ENCODE measurements at regions not wholly inside any gene's neighbourhood (a gene's known extent, or its start where the extent isn't known, plus 50 kb on each side); places are given as distances from the start of the nearest gene placed in this dataset.

DNA sequence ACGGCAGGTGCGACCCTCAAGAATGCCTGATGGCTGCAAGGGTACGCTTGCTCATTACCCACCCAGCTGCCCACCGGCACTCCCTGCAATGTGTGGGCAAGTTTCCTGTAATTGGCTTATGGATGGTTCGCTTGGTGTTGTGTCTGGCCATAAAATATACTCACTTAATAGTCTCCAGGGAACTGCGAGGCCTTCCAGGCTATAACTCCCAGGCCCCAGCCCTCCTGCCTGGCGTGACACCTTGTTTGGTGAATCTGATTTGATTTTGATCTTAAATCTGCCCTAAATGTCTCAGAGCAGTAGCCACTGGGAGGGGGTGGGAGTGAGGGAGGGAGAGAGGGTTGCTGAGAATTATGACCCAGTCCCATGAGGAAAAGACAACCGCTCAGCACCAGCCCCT lies 572.2 kb downstream of the BUD13 start:
- DNase-seq: no peak

DNA sequence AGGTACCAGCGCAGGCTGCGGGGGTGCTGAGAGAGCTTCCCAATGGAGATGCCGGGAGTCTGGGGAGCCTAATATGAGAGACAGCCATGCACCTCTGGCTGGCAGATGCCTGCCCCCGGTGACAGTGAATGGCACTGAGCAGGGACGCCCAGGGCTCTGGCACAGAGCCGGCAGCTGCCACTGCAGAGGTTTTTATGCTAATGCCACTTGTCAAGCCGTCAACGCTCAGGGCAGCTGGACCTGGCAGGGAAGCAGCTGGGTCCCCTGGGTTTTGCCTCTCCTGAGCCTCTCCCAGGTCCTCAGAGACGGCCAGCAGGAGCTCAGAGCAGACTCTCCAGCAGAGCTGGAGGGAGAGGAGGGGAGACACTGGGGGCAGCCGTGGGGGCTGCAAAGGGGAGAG lies 573.6 kb downstream of the BUD13 start:
- no peak for DNase-seq

DNA sequence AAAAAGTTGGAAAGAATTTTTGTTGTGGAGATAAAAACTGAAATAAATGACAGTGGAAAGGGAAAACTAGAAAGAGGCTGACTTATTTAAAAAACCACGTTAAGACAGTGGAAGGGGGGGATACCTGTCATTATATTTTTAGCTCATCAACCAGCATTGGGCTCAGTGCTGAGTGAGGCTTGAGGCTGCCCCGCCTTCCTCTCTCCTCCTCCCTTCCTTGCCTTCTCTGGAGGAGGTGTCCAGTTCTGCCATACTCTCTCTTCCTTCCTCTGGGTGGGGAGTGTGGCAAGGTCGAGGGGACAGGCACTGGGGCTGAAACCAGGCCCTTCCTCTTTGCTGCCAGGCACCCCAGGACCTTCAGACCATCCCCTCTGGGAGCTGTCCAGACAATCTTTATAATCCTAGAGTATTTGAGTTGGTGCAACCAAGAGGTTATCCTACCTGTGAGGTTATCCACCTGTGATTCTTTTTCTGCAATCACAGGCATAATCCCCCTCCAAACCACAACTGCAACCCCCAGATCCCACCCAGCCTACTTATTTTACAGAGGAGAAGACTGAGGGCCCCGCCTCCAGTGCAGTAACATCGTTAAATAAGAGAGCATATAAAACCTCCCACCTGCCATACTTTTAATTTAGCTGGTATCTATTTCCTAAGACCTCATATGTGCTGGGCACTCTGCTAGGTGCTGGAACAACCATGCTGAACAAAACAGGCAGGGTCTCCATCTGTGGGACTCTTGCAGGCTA lies 578.5 kb downstream of the BUD13 start:
- DNase-seq: no peak

DNA sequence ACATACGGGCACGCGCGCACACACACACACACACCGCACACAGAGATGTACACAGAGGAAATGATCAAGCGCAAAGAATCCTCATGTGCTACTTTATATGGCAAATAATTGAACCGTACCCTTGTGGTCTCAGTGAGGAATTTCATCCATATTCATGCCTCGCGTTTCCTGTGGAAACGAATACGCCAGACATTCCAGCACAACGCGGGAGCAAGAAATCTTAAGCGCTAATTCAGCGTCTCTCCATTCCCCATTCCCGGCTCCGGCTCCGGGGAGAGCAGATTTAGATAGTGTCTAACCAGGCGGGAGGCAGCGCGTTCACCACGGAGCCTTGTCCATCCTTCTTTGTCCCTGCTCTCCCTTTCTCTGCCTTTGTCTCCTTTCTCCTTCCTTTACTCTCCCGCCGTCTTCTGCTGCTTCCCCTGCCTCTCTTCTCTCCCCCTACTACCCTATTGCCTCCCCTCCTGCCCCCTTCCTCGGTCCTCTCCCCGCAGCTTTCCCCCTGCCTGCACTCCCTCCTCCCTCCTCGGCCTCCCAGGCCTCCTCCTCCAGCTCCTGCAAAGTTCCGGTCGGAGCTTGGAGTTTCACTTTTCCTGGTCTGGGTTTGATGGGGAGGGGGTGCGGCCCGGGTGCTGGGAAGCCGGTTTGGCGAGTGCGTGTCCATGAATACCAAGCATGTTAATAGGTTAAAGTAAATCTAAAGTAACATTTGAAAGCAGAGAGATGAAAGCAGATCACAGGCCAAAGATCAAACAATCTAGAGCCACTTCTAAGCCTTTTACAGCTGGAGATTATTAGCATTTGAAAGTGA lies 579.3 kb downstream of the BUD13 start:
- DNase-seq: no peak

DNA sequence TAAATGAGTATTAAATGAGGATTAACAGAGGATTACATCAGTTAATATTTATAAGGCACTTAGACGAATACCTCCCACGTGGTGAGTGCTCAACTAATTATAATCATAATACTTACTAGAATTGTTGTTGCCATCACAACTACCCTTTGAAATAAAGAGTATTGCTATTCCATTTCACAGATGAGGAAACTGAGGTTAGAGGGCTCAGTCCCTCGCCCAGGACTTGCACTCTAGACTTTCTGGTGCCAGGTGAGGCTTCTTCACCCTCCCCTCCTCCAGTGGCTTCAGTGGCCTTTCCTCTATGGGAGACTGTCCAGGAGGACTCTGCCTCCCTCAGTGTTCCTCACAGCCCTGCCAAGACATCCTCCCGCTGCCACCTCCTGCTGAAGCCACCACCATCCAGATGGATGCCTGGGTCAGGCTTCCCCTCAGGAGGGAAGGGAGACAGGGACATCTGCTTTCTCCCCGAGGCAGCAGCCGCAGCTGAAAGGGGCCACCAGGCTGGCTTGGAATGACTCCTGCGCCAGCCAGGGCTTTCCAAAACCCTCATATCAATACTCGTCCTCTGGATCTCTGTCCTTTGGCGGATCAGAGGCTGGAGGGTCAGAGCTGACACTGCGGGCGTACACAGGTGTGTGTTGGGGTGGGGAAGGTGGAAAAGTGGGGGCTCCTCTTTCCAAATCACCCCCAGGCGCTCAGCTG lies 580.1 kb downstream of the BUD13 start:
- no peak for DNase-seq

DNA sequence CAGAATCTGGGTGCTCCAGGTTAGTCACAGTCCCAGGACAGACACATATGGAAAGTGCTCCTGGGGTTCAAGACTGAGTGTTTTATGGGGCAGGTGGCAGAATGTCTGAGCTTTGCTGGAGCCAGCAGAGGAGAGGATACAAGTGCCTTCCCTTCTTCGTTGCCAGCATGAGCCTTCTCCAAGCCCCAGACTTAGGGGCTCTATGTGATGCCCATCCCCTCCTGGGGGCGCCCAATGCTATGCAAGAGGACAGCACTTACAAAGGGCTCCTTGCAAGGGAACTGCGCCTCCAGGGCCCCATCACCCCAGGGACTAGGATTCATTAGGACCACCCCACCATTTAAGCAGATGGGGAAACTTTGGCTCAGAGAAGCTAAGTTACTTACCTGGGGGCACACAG lies 581.9 kb downstream of the BUD13 start:
- DNase-seq: no peak

DNA sequence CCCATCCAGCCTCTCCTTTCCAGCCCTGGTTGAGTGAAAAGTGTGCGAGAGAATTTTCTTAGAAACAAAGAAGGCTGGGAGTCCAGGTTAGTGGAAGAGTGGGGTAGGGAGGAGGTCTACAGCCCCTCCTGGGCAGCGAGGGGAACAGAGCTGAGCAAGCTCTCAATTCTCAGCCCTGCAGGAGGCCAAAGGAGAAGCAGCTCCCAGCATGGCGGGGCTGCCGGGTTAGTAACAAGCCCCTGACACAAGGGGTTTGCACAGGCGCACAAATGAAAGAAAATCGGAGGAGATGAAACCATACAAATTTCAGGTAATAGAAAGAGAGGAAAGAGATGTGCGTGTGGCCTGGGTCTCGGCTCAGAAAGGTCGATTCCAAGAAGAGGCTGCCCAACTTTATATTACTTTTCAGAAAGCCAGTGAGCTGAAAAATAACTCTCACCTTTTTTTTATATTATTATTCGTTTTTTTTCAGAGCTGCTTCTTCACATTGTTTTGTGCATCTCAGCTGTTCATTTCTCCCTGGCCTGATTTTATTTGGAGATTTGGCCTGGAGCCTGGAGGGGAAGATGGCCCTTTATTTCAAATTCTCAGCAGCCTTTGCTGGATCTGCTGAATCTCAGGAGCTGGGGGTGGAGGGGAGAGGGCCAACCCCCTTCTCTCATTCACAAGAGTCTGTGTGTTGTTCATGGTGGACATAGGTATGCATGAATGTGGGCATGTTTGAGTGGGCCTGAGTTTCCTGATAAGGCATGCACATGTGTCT lies 583.2 kb downstream of the BUD13 start:
- no peak for DNase-seq

DNA sequence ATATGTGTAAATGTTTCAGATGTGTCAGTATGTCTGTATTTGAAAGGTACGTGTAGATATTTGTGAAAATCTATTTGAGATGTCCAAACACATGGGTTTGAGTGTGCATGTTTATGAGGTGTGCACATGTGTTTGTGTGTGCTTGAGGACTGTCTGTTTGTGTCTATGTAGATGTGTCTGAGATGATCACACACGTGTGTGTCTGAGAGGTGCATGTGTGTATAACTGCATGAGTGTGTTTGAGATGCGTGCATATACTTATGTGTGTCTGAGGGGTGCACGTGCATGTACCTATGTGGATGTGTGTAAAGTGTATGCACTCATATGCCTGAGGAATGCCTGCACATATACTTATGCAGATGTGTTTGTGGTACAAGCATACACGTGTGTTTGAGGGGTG lies 584.4 kb downstream of the BUD13 start:
- no peak for DNase-seq

DNA sequence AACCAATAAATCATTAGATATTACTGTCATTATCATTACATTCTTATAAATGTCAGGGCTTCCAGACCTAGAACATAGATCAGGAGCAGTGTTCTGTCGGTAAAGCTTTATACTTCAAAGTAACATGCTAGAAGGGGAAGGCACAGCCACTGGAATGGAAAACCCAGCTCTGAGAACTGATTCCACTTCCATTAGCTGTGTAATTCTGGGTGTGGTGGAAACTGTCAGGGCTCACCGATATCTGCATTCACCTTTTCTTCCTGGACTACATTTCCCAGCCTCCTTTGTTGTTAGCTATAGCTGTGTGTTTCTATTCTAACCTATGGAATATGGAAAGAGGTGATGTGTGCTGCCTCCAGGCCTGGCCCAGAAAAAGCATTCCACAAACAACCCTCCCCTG lies 585.8 kb downstream of the BUD13 start:
- no peak for DNase-seq

DNA sequence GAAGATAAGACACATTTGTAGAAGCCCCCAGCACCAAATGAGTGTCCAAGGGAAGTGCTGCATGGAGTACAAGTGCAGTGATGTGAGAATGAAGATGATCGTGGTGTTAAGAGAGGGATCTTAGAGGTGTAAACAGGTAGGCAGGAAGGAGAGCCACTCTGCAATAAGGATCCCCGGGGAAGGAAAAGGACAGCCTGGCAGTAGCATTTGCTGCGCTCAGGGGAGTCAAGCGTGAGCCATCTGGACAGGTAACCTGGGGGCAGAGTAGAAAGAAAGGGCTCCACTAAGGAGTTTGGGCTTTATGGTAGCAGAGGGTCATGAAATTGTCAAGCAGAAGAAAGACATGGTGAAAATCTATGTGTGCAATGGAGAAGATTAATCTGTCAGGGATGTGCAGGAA lies 587.2 kb downstream of the BUD13 start:
- DNase-seq: no peak

DNA sequence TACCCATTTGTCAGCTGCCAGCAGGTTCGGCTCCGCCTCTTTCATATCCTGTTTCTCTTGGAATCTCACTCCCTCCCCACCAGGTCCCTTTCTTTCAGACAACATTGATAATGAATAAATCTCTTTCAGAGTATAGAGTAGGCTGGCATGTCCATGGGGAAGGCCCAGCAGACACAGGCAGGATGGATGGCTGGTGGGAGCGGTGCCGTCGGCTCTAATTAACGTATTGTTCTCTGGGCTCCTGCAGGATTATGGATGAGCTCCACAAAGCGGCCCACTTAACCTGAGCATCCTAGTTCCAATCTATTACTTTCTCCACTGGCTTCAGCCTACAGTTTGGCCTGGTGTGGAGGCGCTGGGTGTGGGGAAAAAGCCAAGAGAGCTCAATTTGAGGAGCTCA lies 588.0 kb downstream of the BUD13 start:
- DNase-seq: no peak

DNA sequence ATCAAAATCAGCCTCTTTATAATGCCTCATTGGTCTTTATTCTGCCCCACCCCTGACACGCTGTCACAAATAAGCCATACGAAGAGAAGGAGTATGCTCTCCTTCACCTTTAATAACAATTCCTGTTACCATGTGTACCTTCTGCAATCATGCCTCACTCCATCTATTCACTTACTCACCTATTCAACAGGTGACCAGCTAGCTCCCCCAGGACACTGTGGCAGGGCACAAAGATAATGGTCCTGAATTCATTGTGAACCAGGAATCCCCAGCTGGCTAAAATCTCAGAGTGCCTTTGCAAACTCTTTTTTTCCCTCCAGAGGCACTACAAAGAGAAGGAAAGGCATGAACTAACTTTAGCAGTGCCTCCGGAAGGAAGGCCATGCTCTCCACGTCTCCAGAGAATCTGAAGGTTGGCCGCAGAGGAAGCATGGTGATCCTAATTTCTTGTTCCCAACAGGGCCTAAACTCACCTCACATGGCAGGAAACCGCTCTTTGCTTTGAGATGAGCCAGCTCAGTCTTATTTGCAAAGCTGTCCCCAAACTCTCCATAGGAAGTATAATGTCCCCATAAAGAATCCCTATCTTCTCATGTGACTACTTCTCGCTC lies 590.3 kb downstream of the BUD13 start:
- no peak for DNase-seq

DNA sequence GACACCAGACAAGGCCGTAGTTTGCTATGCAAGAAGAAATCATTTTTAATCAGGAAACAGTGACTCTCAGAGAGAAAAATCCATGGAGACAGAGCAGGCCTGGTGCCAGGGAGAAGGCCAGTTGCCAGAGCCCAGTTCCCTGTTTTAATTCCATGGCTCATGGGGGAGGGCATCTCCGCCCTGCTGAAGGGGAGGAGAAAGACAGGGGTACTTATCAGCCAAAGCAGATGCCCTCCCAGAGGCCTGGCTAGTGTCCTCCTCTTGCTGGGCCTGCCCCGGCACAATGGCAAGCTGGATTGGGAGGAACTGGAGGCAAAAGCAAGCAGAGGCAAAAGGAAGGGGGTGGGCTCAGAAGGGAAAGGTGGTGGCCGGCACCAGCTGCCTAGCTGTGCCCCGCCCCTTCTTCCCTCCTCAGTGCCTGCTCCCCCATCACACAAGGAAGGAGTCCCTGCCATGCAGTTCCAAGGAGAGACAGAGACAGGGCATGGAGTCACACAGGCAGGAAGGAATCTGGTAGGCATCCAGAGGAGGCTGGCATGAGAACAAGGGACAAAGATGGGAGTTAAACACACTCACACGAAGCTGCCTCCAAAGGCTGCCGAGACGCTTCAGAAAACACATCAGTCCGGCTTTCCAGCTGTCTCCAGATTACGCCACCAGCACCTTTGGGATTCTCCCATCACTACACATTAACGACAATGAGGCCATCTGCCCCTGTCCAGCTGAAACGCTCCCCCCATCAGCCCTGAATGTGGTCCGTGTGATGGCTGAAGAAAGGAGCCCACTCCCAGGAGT lies 591.8 kb downstream of the BUD13 start:
- no peak for DNase-seq

DNA sequence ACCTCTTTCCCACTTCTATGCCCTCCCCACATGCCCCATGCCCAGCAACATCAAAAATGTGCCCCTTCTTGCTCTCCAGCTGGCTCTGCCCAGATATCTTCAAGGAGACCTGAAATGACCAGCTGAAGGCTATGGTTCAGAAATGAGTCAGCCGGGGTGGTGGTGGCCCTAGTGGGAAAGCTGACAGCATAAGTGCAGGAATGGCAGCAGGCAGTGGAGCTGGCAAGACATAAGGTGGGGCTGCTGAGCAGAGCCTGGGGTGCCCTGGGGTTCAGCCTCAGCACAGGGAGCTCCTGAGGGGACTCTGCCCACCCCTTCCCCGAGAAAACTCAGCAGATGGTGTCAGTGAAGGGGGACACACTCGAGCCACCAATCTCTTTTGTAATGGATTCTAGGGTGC lies 593.4 kb downstream of the BUD13 start:
- no peak for DNase-seq

DNA sequence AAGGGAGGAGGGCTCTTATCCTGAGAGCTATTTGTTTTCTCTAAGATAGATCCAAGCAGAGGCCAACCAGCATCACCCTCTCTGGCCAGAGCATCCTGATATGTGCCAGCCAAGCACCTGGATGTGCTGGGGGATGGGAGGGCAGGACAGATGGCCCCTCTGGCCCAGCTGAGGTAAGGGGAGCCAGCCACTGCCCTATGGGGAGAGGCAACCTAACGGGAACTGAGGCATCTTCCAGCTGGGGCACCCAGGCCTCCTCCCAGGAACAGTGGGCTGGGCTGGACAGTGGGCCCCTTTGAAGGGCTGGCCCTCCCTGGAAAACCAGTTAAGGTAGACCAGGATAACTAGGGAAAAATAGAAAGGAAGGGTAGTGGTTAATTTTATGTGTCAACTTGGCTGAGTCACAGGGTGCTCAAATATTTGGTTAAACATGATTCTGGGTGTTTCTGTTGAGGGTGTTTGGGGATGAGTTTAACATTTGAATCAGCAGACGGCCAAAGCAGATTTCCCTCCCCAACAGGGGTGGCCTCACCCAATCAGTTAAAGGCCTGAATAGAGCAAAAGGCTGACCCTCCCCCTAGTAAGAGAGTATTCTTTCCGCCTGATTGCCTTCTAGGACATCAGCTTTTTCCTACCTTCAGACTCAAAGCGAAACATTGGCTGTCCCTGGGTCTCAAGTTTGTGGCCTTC lies 595.1 kb downstream of the BUD13 start:
- no peak for DNase-seq

DNA sequence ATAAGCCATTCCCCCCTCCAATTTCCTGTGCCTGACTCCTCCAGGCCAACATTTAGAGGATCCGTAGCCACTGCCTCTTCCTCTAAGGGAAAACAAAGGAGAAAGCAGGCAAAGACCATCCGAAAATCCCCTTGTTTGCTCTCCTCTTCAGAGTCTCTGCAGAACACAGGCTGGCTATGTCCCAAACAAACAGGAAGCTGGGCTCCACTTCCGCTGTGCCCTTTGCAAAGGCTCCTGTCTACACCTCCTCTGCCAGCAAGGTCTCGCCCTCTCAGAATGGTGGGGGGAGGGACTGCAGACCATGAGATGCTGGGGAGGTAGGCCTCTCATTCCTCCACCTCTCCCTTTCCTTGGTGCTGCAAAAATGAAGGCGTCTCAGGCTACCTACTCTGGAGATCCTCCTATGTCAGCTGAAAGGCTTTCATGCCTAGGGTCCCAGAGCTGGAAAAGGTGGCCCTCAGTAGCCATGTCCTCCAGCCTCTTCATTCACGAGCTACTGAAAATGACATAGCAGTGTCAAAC lies 596.2 kb downstream of the BUD13 start:
- no peak for DNase-seq

DNA sequence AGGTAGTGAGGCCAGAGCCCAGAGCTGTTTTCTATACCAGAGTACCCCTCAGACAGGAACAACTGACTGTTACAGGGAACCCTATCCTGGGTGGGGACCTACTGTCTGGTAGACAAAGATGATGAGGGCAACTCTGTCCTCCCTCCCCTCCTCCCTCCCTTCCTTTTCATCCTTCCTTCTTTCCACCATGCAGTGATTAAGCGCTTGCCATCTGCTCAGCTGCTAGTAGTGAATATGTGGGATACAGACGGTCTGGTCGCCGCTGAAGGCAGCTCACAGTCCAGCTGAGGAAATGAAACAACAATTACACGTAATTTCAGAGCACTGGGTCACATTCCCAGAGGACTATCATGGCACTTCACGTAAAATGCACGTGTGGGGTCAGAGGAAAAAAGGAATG lies 597.1 kb downstream of the BUD13 start:
- no peak for DNase-seq

DNA sequence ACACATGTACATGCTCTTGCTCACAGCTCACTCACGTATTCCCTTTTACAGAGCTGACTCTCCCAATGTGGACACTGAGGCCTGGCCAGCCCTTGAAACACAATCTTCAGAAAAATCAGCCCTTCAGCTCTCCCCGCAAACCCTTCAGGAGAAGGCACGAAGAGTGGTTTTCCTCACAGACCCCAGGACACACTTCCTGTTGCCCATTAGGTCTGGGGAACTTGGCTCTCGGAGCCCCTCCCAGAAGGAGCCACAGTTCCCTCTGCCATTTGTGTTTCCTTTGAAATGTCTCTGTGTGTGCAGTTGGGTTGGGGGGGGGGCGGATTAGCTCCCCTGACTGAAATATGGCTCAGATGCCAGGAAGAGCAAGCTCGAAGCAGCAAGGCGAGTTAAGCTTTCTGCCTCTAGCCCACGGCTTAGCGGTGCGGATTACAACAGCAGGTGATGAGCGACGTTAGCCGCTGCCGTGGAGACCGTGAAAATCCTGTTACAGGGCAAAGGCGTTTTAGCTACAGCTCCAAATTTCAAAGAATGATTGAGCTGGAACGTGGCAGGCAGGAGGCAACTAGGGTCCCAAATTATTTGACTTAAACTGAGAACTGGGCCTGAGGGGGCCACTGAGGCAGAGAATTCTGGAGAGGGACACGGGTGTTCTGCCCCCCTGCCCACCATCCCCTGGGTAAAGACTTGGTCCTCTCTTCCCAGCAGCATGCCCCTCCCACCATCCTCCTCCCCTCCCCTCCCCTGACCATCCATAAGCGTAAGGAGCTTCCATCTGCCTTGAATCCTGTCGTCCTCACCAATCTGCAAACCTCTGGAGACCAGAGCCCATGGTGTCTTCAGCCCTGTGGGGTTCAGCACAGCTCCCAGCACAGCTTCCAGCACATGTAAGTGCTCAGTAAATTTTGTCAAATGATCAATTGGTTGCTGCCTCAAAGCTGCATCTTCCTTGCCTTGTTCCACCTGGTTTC lies 598.6 kb downstream of the BUD13 start:
- DNase-seq: no peak

DNA sequence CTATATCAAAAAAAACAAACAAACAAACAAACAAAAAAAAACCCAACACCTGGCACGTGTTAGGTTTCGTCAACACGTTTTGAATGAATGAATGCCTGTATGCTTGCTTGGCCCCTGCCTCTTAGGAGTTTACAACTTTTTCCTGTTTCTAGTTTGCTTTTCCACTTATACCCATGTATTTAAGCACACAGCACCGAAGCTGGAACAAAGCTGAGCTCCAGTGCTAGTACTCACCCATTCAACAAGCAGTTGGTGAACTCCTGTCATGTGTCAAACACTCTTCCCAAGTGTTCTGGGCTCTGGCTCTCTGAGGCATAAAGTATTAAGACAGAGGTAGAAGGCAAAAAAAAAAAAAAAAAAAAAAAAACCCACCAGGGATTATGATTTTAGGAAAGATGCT lies 599.3 kb downstream of the BUD13 start:
- no peak for DNase-seq

DNA sequence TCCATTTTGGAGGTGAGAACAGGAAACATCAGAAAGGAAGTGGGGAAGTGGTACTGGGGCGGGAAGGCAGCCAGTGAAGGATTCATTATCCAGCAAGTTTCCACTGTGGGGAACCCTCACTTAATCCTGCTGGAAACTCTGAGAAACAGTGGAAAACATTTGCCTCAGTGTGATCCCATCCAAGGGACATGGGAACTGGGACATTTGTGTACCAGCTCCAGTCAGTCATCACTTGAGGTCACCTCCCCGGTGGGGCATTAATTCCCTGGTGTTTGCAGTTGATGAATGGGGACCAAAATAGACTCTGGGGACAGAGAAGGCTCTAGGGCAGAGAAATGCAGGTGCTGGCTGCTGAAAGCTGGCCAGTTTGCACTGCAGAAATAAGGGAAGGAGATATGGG lies 599.9 kb downstream of the BUD13 start:
- DNase-seq: no peak

Data from T-helper 1 cell (primary cell).